ENCODE measurements at regions not wholly inside any gene's neighbourhood (a gene's known extent, or its start where the extent isn't known, plus 50 kb on each side); places are given as distances from the start of the nearest gene placed in this dataset.
"Not testable (repeated sequence)": the region's sequence is repeated elsewhere in the genome, so short reads cannot be mapped to it uniquely, and the experiment has no call there.

DNA sequence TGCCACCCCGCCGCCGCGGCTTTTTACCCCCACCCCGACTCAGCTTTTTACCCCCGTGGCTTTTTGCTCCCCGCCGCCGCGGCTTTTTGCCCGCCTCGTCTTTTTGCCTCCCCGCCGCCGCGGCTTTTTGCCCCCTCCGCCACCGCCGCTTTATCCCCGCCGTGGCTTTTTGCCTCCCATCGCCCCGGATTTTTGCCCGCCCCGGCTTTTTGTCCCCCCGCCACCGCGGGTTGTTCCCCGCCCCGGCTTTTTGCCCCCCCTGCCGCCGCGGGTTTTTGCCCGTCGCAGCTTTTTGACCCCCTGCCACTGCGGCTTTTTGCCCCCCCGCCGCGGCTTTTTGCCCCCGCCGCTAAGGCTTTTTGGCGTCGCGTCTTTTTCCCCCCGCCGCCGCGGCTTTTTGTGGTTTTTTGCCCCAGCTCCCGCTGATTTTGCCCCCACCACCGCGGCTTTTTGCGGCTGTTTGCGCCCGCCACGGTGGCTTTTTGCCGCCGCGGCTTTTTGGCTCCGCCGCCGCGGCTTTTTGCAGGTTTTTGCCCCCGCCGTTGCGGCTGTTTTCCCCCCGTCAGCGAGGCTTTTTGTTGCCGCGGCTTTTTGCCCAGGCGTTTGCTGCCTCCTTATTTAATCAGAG lies 597.2 kb downstream of the GOLGA6L6 start:
- DNase-seq (ENCODE audit: low spot score in 2 of 2) (no peak), ATAC-seq (replicated peaks; ENCODE audit: extremely low read depth, poor library complexity, severe bottlenecking) (no peak)
- Mint-ChIP-seq H3K4me3 (no peak overlapping the region), H3K36me3 (ENCODE audit: insufficient read depth) (no peaks in the 10 kb centered on the region), H3K4me1 (no peaks in the 10 kb centered on the region), H3K27ac (ENCODE audit: low read depth) (no peak overlapping the region), H3K27me3 (no peaks in the 10 kb centered on the region), H3K9me3 (peaks cover 21% of the 10 kb centered on the region)

DNA sequence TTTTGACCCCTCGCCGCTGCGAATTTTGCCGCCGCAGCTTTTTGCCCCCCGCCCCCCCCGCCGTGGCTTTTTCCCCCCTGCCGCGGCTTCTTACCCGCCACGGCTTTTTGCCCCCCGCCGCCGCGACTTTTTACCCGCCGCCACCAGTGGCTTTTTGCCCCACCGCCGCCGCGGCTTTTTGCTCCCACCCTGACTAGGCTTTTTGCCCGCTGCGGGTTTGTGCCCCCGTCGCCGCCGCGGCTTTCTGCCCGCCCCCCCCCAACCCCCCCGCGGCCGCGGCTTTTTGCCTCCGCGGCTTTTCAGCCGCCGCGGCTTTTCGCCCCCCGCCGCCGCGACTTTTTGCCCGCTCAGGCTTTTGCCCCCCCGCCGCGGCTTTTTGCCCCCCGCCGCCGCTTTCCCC lies 598.1 kb downstream of the GOLGA6L6 start:
- ATAC-seq (replicated peaks; ENCODE audit: extremely low read depth, poor library complexity, severe bottlenecking): no peak
- no peak overlapping the region for H3K27ac Mint-ChIP-seq (ENCODE audit: low read depth)
- H3K4me1 Mint-ChIP-seq: no peaks in the 10 kb centered on the region
- H3K36me3 Mint-ChIP-seq (ENCODE audit: insufficient read depth): no peaks in the 10 kb centered on the region
- H3K4me3 Mint-ChIP-seq: no peak overlapping the region
- DNase-seq (ENCODE audit: low spot score in 2 of 2): no peak
- H3K27me3 Mint-ChIP-seq: no peaks in the 10 kb centered on the region
- peaks cover 21% of the 10 kb centered on the region for H3K9me3 Mint-ChIP-seq

DNA sequence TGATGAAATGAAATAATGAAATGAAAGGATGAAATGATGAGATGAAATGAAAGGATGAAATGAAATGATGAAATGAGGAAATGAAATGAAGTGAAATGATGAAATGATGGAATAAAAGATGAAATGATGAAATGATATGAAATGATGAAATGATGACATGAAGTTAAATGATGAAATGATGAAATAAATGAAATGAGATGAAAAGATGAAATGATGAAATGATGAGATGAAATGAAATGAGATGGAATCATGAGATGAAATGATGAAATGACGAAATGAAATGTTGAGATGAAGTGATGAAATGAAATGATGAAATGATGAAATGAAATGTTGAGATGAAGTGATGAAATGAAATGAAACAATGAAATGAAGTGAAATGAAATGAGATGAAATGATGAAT lies 638.3 kb downstream of the GOLGA6L6 start:
- not testable (repeated sequence) for H3K27me3 Mint-ChIP-seq; DNase-seq (ENCODE audit: low spot score in 2 of 2); H3K36me3 Mint-ChIP-seq (ENCODE audit: insufficient read depth); H3K4me1 Mint-ChIP-seq; H3K4me3 Mint-ChIP-seq; H3K27ac Mint-ChIP-seq (ENCODE audit: low read depth); ATAC-seq (replicated peaks; ENCODE audit: extremely low read depth, poor library complexity, severe bottlenecking)
- peaks cover 19% of the 10 kb centered on the region for H3K9me3 Mint-ChIP-seq

DNA sequence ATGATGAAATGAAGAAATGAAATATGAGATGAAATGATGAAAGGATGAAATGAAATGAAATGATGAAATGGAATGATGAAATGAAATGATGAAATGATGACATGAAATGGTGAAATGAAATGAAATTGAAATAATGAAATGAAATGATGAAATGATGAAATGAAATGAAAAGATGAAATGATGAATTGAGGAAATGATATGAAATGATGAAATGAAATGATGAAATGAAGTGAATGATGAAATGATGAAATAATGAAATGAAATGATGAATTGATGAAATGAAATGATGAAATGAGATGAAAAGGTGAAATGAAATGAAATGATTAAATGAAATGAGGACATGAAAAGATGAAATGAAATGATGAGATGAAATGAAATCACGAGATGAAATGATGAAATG lies 639.2 kb downstream of the GOLGA6L6 start:
- not testable (repeated sequence) for DNase-seq (ENCODE audit: low spot score in 2 of 2); ATAC-seq (replicated peaks; ENCODE audit: extremely low read depth, poor library complexity, severe bottlenecking); H3K27me3 Mint-ChIP-seq; H3K27ac Mint-ChIP-seq (ENCODE audit: low read depth); H3K36me3 Mint-ChIP-seq (ENCODE audit: insufficient read depth); H3K4me1 Mint-ChIP-seq; H3K4me3 Mint-ChIP-seq
- H3K9me3 Mint-ChIP-seq: peaks cover 19% of the 10 kb centered on the region

DNA sequence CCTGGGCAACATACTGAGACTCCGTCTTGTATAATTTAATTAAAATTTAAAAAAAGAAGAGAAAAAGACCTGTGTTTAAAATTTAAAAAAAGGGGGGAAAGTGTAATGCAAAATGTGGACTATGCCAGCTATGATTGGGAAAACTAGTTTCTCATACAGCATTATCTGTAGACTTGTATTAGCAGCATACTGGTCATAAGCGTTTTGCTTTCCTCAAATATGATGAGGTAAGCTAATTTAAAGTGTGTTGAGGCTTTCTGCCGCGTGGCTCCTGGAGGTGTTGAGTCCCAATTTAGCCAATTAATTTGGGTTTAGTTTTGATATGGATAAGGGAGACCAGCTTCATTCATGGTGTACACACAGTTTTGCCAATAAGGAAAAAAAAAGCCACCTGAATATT lies 640.2 kb downstream of the GOLGA6L6 start:
- H3K9me3 Mint-ChIP-seq: peaks cover 19% of the 10 kb centered on the region
- not testable (repeated sequence) for DNase-seq (ENCODE audit: low spot score in 2 of 2); H3K27ac Mint-ChIP-seq (ENCODE audit: low read depth); ATAC-seq (replicated peaks; ENCODE audit: extremely low read depth, poor library complexity, severe bottlenecking); H3K4me3 Mint-ChIP-seq; H3K36me3 Mint-ChIP-seq (ENCODE audit: insufficient read depth); H3K4me1 Mint-ChIP-seq; H3K27me3 Mint-ChIP-seq

DNA sequence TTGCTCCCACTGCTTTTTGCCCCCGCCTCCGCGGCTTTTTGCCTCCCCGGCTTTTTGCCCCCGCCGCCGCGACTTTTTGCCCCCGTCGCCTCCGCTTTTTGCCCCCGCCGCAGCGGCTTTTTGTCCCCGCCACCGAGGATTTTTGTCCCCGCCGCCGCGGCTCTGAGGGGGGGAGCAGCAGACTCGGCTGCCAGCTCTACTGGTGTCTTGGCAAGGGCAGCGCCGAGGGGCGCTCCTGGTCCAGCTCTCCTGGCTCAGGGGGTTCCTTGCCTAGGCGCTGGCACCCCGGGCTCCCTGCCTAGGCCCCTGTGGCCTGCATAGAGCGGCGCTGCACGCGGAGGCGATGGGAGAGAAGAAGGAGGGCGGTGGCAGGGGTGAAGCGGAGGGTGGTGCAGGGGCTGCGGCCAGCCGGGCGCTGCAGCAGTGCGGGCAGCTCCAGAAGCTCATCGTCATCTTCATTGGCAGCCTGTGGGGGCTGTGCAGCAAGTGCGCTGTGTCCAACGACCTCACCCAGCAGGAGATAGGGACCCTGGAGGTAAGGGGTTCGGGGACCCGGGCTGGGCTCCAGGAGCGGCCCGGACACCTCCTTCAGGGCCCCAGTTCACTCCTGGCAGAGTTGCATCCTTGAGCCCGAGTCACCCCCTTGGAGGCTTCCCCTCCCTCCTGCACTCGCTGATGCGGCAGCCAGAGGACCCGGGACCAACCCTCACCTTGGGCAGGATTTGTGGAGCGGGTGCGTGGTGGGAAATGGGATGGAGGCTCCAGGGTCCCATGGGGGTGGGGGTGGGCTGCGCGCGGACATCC lies 642.4 kb downstream of the GOLGA6L6 start:
- Mint-ChIP-seq H3K27ac (ENCODE audit: low read depth) (no peak overlapping the region), H3K36me3 (ENCODE audit: insufficient read depth) (peaks cover 3% of the 10 kb centered on the region), H3K9me3 (peaks cover 19% of the 10 kb centered on the region), H3K4me3 (no peak overlapping the region), H3K27me3 (no peaks in the 10 kb centered on the region), H3K4me1 (no peaks in the 10 kb centered on the region)
- ATAC-seq (replicated peaks; ENCODE audit: extremely low read depth, poor library complexity, severe bottlenecking) (no peak), DNase-seq (ENCODE audit: low spot score in 2 of 2) (no peak)

DNA sequence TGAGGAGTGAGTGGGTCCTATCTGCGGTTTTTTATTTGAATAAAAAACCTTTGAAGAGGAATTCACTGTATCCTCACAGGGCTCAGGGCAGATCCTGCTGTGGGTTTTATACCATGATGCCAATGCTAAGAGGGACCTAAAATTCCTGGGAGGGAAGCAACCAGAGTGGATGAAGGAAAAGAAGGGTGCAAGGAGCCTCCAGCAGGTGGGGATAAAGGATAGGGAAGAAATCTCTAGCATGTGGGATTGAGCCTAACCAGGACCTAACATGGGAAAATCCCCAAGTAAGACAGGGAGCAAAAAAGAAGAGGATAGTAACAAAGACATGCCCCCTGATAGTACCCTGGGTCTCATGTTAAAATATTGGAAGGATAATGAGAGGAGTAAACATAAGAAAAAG lies 652.8 kb downstream of the GOLGA6L6 start:
- peaks cover 19% of the 10 kb centered on the region for H3K9me3 Mint-ChIP-seq

DNA sequence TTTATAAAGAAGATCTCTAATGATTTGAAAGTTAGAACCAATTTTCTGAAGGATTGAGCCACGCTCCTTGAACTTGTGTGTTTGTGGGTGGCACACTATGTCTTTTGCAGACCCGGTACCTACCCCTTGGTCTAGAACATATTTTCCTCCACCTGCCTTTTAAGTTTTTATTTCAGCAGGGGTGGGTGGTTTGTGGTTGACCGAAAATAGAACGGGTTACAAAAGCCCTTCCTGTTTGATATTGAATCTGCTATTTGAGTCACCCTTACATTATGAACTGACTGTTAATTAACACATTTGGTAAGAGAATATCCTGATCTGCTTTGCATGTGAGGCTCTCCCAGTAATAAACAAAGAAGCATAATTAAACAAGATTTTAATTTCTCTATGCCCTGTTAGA lies 697.5 kb downstream of the GOLGA6L6 start:
- H3K27ac Mint-ChIP-seq (ENCODE audit: low read depth); H3K4me1 Mint-ChIP-seq: not testable (repeated sequence)

More for the DNA sequence above, 652.8 kb downstream of the GOLGA6L6 start:
- H3K27ac Mint-ChIP-seq (ENCODE audit: low read depth); H3K4me1 Mint-ChIP-seq; H3K4me3 Mint-ChIP-seq; H3K36me3 Mint-ChIP-seq (ENCODE audit: insufficient read depth); ATAC-seq (replicated peaks; ENCODE audit: extremely low read depth, poor library complexity, severe bottlenecking); H3K27me3 Mint-ChIP-seq; DNase-seq (ENCODE audit: low spot score in 2 of 2): not testable (repeated sequence)

More for the DNA sequence above, 697.5 kb downstream of the GOLGA6L6 start:
- not testable (repeated sequence) for H3K9me3 Mint-ChIP-seq; H3K27me3 Mint-ChIP-seq; ATAC-seq (replicated peaks; ENCODE audit: extremely low read depth, poor library complexity, severe bottlenecking); H3K4me3 Mint-ChIP-seq; H3K36me3 Mint-ChIP-seq (ENCODE audit: insufficient read depth); DNase-seq (ENCODE audit: low spot score in 2 of 2)
